H1 (cell line): ENCODE measurements at regions not wholly inside any gene's neighbourhood (a gene's known extent, or its start where the extent isn't known, plus 50 kb on each side); places are given as distances from the start of the nearest gene placed in this dataset.

Experiments
- CTCF ChIP-seq, 3 experiments: IDR thresholded peaks; 1 replicate in 2 of 3; 2 replicates in 1 of 3; pipeline versions ENCODE4 v1.5.1 to v1.6.1; 2011; ENCODE audit warnings: low read length in 3 of 3, mild to moderate bottlenecking in 3 of 3, inconsistent platforms in 2 of 3, low read depth in 1 of 3, moderate library complexity in 1 of 3; ENCODE audit not compliant: insufficient read depth in 1 of 3; ENCODE audit errors: control extremely low read depth in 1 of 3
- EGR1 ChIP-seq: IDR thresholded peaks from 2 replicates; pipeline ENCODE4 v1.6.1; 2011; ENCODE audit warnings: low read depth, low read length, borderline replicate concordance
- MAFK ChIP-seq: IDR thresholded peaks from 2 replicates; pipeline ENCODE4 v1.6.1; 2012; ENCODE audit warnings: low read depth, mild to moderate bottlenecking, improper control_type of control experiment, low read length
- NRF1 ChIP-seq: IDR thresholded peaks from 2 replicates; pipeline ENCODE4 v1.6.1; 2011; ENCODE audit warnings: mild to moderate bottlenecking, low read depth, low read length, improper control_type of control experiment
- POLR2A ChIP-seq, 2 experiments: IDR thresholded peaks; 1 replicate in 1 of 2; 2 replicates in 1 of 2; pipeline ENCODE4 v1.6.1; 2011; ENCODE audit warnings: low read depth in 2 of 2, low read length in 2 of 2, mild to moderate bottlenecking in 2 of 2; ENCODE audit errors: control extremely low read depth in 1 of 2
- RAD21 ChIP-seq, 2 experiments: IDR thresholded peaks in 1 of 2; conservative IDR thresholded peaks in 1 of 2; 2 replicates each; pipeline ENCODE4 v1.6.1; 2011; ENCODE audit warnings: low read depth in 2 of 2, low read length in 2 of 2, improper control_type of control experiment in 1 of 2, inconsistent platforms in 1 of 2, mild to moderate bottlenecking in 1 of 2, moderate library complexity in 1 of 2
- RFX5 ChIP-seq: IDR thresholded peaks from 2 replicates; pipeline ENCODE4 v1.6.1; 2011; ENCODE audit warnings: low read depth, low read length, improper control_type of control experiment, borderline replicate concordance
- YY1 ChIP-seq: IDR thresholded peaks from 2 replicates; pipeline ENCODE4 v1.6.1; 2011; ENCODE audit warnings: low read depth, mild to moderate bottlenecking, low read length
- TF ChIP-seq, protein P1 (sequence below): IDR thresholded peaks from 2 replicates; pipeline ENCODE4 v1.6.1; 2012; ENCODE audit warnings: low read length, inconsistent platforms

GRCh38 chr5:39623291-39623865 lies 198.6 kb upstream of the DAB2 start:
- TF ChIP-seq, protein P1, sequence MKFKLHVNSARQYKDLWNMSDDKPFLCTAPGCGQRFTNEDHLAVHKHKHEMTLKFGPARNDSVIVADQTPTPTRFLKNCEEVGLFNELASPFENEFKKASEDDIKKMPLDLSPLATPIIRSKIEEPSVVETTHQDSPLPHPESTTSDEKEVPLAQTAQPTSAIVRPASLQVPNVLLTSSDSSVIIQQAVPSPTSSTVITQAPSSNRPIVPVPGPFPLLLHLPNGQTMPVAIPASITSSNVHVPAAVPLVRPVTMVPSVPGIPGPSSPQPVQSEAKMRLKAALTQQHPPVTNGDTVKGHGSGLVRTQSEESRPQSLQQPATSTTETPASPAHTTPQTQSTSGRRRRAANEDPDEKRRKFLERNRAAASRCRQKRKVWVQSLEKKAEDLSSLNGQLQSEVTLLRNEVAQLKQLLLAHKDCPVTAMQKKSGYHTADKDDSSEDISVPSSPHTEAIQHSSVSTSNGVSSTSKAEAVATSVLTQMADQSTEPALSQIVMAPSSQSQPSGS: no peak
- TF ChIP-seq EGR1: no peak
- TF ChIP-seq CTCF (IDR thresholded peaks at IDR 0.05; ENCODE audit: control extremely low read depth in 1 of 3, insufficient read depth in 1 of 3, low read depth in 1 of 3, low read length in 3 of 3): no peak
- no peak for TF ChIP-seq RFX5
- no peak for TF ChIP-seq RAD21 (IDR thresholded peaks at IDR 0.05 in 1 of 2, conservative IDR thresholded peaks at IDR 0.05 in 1 of 2; ENCODE audit: low read depth in 2 of 2, low read length in 2 of 2)
- no peak for TF ChIP-seq POLR2A (IDR thresholded peaks at IDR 0.05; ENCODE audit: control extremely low read depth in 1 of 2, low read depth in 2 of 2, low read length in 2 of 2)
- TF ChIP-seq MAFK: no peak
- no peak for TF ChIP-seq YY1
- no peak for TF ChIP-seq NRF1
